Activated T-cell treated with anti-CD3 and anti-CD28 coated beads, Interleukin-2, amount 50 U/mL, for 1 hour (primary cell): ENCODE measurements at regions not wholly inside any gene's neighbourhood (a gene's known extent, or its start where the extent isn't known, plus 50 kb on each side); places are given as distances from the start of the nearest gene placed in this dataset.

ENCODE experiments used
- DNase-seq: peaks from one replicate; pipeline ENCODE4 v3.0.0-alpha.2; 2020

DNA sequence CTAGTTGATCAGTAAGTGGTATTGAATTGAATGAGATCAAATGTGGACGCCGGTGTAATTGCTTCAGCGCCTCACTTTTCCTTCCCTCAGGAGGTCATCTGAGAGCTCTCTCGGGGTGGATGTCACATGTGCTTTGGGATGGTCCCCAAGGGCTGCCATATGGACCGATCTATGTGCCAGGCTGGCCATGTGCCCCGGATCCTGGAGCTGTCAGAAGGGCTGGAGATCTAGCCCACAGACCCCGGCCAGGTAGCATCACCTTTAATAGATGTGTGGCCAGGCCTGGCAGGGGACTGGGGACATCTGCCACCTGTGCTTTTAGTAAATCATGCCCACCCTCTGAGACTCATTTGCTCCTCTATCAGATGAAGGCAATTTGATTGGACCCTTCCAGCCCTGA lies 95.3 kb upstream of the CRHR1 start:
- DNase-seq, result no peak

DNA sequence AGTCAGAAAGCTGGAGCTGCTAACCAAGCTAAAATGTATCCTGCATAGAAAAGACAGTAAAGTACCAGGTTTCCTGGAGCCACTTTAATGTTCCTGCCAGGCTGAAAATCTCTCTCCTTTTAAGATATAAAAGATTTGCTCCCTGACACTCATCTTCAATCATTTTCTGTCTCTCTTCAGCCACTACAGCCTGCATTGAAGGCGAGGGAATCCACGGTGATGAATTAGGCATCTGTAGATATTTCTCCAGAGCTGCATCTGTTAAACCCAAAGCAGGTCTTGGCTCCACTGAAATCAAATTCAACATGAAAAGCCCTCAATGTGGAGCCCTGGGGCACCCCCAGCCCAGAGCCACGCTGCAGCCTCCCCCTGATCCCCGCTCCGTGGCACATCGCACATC lies 94.7 kb upstream of the CRHR1 start:
- no peak for DNase-seq

DNA sequence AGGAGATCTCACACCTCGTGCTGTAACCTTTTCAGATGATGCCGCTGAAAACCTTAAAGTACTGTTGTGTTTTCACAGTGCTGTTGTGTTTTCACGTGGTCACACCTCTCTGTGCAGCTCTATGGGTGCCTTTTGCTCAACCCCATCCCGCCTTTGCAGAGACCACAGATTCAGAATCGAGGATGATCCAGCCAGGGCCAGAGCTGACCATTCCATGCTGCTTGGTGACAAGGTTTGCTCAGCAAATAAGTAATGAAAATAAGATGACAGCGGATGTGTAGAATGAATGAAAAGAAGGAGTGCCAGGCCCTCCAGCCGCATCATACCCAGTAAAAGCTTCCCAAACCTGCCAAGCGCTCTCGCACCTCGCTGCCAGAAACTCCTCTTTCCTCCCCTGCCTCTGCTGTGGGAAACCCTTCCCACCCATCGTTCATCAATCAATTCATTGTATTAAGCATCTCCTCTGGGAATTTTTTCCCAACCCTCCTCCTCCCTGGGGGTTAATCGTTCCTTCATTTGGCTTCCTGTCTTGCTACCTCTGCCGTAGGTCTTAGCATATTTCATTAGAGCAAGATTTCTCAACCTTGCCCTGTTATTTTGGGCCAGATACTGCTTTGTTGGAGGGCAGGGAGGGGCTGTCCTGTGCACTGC lies 93.4 kb upstream of the CRHR1 start:
- DNase-seq, result no peak

DNA sequence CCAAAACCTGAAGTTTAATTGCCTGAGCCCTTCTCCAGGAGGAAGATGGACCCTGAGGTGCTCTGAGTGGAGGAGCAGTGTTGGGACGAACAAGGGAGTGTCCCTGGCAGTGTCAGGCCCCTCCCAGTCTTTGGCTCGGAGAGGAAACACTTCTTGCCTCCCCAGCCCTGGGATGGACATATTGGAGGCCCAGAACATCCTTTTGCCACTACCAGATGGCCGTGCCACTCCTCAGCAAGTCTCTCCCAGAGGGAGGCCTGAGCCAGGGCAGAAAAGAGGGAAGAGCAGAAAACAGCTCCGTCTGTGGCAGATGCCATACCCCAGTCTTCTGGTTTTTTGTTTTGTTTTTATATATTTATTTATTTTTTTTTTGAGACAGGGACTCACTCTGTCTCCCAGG lies 91.5 kb upstream of the CRHR1 start:
- no peak for DNase-seq

DNA sequence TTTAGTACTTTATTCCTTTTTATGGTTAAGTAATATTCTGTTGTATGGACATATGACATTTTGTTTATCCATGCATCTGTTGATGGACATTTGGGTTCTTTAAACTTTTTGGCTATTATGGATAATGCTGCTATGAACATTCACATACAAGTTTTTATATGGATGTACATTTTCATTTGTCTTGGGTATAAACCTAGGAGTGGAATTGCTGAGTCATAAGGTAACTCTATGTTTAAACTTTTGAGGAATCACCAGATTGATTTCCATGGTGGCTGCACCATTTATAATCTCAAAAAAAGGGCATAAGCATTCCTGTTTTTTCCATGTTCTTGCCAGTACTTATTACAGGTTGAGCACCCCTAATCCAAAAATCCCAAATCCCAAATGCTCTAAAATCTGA lies 90.3 kb upstream of the CRHR1 start:
- no peak for DNase-seq

DNA sequence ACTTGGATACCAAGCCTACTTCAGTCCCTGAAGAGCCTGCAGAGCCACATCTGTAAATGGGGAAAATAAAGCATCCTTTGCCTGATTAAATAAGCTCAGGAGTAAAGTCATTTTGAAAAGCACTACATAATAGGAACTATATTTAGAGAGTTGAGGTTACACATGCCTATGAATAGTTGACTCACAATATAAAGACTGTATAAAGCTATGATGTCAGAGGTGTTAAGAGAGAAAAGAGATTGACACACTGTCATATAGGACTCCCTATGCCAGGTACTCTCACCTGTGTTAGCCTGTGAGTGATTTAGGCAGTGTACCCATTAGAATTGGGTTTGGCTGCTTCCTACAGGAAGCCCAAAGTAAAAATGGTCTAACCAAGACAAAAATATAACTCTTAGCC lies 87.7 kb upstream of the CRHR1 start:
- DNase-seq, result no peak

DNA sequence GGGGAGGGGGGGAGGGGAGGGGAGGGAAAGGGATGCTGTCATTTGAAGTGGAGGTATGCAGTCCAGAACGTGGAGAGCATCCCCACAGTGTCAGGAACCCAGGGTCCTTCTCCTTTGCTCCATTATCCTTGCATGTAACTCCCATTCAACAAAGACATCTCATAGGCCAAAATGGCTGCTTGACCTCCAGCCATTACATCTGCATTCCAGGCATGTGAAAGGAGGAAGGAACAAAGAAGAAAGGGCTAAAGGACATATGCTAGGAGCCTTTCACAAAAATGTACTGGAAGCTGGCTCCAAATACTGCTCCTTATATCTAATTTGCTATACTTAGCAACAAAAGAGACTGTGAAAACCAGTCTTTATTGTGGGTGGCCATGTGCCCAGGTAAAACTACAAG lies 87.0 kb upstream of the CRHR1 start:
- DNase-seq, result no peak

DNA sequence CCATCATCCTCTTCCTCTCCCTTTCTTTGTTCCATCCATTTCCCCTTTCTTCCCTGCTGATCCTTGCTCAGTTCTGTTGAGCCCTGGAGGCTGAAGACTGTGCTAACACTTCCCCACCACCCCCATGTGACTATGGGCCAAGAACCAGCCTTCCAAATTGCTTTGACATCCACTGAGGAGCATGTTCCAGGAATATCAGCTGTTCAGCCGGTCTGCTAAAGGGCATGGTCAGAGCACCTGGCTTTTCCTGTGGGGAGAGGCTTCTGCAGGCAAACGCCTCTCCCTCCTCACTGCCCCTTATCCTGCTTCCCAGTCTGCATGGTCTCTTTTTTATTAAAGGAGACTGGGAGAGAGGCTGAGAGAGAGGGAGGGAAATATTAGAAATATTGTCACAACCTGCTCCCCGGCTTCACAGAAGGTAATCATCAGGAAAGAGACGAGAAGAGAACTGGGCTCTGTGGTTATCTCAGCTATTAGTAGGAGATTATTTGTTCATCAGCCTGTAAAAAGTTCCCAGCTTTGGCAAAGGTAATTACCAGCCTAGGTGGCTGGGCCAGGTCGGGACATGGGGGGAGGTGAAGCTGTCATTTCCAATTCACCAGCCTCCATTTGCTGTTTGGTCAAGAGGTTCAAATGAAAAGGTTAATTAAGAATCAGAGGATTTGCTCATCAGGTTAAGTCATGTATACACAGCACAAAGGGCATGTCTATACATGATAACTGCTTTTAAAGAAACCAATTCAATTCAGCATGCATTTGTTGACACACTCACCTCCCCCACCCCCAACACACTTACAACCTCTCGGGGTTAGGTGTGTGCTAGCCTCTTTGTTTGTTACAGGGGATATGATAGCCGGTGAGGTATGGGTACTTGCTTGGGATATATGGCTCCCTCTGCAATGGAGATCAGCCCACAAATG lies 83.7 kb upstream of the CRHR1 start:
- no peak for DNase-seq

DNA sequence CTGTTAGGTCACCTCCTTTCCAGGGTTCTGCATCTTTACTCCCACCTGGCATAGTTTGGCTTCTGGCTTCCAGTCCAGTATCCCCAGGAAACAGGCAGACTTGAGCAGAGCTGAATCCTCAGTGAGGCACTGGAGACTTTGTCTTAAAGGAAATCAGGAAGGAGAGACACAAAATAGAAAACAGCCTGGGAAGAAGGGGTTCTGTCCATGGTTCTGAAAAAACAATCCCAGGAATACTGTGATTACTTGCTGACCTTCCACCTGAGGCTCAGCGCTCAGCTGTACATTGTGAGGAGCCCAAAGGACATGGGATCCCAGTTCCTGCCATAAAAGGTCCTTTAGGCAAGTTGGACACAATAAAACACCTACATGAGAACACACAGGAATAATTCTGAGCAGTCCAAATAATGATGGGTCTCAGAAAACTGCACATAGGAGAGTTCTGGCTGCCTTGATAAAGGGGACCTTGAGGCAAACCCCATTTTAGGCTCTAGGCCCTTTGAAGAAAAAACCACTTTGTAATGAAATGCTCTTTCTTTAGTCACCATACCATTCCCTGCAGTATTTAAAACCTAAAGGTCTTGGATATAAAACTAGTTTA lies 81.4 kb upstream of the CRHR1 start:
- DNase-seq, result no peak

DNA sequence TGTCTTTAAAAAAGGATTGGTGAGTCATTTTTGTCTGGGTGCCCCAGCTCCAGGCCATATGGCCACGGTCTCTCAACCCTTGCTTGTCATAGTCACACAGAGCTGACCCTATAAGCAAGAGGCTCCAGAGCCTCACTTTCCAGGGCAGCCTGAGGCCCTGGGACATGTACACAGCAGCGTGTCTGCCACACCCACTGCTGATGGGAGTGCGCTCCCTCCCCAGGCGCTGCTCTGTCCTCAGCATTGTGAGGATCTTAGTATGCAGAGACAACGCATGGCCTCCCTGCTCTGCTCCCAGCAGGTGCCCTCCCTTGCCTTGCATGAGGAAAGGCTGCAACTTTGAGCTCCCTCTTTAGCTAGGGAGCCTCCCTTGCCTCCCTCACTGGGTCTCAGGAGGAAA lies 80.8 kb upstream of the CRHR1 start:
- no peak for DNase-seq

DNA sequence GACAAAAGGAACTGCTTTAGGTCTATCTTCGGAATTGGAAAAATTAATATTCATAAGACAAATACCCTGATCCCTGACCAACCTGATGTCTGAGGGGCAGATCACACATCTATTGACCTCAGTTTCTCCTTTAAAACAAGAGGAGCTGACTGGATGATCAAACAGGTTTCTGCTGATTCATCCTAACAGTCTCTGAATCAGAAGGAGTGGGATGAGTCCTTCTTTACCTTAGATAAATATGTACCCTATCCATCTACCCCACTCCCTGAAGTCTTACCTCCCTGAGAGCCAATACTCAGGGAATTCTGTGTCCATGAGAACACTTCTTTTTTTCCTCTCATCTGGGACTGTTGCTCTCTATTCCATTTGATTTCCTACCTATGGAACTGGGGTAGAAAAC lies 80.3 kb upstream of the CRHR1 start:
- no peak for DNase-seq

DNA sequence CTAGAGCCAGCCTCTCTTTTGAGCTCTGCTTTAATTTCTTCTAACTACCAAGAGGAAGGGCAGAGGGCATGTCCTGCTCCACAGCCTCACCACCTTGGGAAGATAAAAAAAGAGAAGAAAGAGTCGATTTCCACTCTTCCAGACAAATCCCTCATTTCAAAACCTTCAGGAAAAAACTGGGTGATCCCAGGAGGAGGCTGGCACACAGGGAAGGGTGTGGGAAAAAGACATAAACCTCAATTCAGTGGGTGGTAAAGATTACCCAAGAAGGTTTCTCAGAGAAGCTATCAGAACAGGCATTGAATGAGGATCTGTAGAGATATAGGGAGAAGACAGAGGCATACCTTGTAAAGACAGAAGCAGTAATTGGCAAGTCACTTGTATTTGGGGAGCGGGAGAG lies 79.9 kb upstream of the CRHR1 start:
- no peak for DNase-seq

DNA sequence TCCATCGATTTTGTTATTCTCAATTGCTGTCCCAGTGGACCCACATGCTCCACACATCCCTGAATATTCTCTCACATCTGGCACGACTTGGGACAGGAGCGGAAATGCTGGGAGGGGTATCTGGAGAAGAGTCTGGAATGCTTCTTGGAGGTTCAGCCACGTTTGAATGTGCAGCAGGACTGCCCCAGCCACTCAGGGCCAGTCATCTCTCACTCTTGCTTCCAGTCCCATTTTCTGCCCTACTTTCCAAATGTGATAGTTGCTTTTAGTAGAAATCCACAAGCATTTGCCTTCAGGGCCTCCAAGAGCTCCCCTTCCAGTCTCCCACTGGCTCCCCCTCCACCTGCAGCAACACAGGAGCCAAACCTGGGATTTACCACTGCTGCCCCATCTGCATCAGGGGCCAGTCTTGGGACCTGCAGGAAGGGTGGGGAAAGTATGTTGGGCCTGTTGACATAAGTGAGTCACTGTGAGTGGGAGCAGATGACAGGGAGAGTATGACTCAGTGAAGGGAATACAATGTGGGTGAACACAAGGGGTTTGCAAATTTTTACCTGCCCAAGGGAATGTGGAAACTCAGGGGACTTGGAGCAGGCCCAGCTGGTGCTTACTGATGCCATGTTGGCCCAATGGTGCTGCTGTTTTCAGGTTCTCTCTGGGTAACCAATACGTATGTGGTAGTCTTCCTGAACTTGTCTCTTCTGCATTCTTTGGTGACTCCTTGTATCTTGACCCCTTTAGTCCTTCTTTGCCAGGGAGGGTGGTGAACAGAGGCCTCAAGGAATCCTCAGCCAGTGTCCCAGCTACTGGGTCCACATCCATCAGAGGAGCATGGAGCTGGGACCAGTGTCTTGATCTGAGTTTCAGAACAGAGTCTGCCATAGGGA lies 78.8 kb upstream of the CRHR1 start:
- DNase-seq, result no peak

DNA sequence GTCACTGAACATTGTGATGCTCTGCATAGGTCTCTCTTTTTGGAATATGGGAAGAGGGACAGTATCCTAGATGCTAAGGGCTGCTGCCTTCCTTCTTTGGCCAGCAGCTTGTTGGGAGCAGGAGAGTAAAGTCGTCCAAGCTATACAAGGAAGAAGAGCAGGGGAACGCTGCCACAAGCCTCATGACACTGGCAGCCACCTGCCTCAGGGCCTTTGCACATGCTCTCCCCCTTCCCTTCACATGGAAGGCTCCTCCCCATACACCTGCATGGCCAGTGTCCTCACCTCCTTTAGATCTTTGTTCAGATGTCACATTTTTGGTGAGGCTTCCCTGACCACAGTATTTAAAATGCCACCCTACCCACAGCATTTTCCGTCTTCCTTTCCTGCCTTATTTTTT lies 78.1 kb upstream of the CRHR1 start:
- no peak for DNase-seq

DNA sequence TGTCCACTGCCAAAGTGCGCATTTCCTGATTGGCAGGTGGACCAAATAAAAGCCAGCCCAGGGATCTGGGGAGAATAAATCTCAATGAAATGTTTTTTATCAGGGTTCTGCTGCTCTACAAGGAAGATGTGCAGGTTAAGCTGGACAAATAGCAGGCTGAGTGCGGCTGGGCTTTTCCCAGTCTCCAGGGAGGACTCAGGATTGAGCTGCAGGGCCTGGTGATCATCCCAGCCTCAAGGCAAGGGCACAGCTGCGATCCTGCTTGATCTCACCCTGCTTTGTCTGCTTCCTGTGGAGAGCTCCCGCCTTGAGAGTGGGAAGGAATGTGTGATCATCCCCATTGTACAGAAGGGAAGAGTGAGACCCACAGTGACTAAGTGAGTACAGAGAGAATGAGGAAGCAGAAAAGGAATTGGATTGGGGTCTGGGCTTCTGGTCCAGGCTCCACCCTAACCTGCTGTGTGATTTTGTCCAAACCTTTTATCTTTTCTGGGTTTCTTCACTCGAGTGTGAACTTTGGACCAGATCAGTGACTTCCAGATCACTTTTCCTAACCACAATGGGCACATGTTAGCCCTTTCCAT lies 75.3 kb upstream of the CRHR1 start:
- DNase-seq, result no peak

DNA sequence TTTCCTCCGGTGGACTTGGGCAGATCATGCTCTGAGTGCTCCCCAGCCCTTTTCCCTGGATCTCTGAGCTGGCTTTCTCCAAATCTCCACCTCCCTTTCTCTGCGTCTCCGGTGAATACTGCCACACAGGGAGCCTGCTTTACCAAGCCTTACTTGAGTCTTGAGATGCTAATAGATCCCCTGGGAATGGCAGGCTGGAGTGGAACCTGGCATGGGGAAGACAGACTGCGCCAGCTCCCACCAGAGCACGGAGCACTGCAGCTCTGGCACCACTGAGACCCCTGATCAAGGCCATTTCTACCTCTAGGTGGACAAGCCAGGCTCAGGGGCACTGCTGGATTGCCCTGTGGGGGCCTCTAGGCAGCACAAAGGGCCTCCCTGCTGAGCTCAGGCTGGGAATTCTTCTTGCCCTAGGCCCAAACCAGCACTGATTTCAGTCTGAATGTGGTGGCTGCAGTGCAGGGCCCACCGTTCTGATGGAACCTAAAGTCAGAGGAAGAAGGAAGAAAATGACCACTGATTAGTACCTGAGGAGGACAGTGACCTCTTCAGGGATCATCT lies 74.3 kb upstream of the CRHR1 start:
- no peak for DNase-seq

DNA sequence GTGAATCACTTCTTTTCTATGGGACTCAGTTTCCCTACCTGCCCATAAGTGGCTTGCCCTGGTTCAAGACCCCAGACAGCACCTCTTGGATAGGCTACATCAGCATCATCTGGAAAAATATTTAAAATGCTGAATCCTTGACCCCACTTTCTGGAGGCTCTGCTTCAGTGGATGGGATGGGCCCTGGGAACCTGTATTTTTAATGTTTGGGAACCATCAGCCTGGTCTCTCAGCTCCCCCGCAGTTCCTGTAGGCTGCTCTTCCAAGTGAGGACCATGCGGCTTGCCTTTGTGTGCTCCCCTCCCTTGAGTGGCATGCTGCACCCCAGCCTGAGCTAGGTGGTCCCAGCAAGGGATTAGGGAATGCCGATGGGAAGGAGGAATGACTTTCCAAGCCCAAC lies 68.3 kb upstream of the CRHR1 start:
- no peak for DNase-seq

DNA sequence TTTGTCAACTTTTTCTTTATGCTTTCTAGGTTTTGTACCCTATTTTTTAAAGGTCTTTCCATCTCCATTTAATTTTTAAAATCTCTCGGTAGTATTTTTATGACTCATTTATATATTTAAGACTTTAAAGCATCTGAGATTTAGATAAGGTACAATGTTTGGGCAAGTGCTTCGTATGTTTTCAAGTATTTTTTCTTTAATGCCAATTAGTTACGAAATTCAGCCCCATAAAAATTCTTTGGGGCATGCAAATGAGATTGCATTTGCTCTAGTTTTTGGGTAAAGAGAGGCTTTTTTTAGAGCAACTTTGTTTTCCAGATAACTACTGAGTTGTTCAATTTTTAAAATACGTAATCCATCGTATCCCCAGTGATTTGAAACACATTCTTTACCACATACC lies 65.3 kb upstream of the CRHR1 start:
- DNase-seq, result no peak

DNA sequence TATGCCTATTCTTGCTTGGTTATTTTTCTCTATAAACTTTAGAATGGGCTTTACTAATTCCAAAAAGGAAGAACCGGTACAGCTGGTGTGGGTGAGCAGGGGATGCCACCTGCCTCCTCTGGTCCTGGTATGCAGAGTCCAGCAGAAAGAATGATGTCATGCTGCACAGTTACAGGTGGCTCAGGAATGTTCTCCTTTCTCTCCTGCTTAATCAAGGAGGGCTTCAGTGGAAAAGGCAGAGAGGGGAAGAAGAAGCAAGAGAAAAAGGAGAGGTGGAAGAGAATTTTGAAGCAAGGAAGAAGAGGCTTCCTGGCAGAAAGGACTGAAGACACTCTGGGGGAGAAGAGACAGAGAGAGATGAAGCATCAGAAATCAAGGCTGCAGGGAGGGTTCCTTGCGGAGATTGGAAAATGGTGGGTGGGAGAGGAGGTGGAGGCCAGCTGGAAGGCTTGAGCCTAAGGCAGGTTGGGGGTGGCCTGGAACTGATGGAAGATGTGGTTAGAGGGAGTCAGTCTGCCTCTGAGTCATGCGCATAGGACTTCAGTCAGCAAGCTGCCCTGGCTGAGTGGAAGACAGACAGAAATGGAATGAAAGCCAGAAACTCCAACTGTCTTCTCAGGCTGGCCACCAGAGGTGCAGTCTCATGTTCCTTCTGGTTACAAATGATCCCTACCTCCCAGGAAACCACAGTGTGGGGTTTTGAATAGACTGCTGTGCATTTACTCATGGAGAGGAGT lies 64.6 kb upstream of the CRHR1 start:
- no peak for DNase-seq

DNA sequence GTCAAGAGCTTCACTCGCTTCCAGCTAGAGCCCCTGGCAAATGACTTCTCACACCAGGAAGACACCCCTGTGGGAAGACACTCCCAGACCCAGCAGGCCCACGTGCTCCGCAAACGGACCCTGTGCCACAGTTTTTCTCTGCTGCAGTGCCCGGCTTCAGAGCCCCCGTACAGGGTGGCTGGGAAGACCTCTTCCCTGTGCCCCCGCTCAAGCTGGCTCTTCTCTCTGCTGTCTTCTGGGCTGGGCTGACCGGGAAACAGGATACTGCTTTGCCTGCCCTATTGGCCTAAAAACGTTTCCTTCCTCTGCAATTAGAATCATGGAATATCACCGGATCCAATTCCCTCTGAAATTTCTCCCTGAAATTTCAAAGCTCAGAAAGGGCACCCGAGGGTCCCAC lies 63.7 kb upstream of the CRHR1 start:
- DNase-seq, result no peak

DNA sequence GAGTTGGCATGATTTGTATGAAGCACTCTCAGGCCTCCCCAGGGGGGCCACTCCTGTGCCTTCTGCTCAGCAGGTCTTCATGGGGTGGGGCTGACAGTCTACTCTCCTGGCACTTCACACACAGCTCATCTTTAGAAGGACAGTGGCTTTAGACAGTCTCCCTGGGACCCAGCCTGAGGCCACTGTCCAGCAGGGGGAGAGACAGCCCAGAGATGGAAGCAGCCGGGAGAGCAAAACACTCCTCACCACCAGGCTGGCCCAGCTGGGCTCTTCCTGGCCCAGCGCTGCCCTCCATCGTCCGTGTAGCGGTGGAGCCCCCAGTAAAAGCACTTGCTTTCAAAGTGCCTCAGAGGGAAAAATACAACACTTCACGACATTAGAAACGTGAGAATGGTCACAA lies 62.0 kb upstream of the CRHR1 start:
- no peak for DNase-seq
